Right lobe of liver (tissue), 6 donors: ENCODE measurements at regions not wholly inside any gene's neighbourhood (a gene's known extent, or its start where the extent isn't known, plus 50 kb on each side); places are given as distances from the start of the nearest gene placed in this dataset.
"Not testable (repeated sequence)": the region's sequence is repeated elsewhere in the genome, so short reads cannot be mapped to it uniquely, and the experiment has no call there.

ENCODE experiments used
- ATAC-seq, 4 donors: fragments of 200-7000 bp; cut with Tn5 transposase; one replicate each; pipeline ENCODE4 v1.9.1; 2020; ENCODE audit warnings: mild to moderate bottlenecking in 4 of 4, moderate library complexity in 4 of 4
- DNase-seq, 3 donors: peaks; one replicate each; pipeline ENCODE4 v3.0.0-alpha.2; 2020
- H3K27ac ChIP-seq, 3 donors: fragments of 200-600 bp; one replicate each; pipeline ENCODE4 v1.8.0; 2022
- H3K27me3 ChIP-seq, 2 donors: fragments of 200-600 bp; one replicate each; pipeline ENCODE4 v1.8.0; 2022
- H3K36me3 ChIP-seq, 4 donors: fragments of 200-600 bp; sonication (generic) in 1 of 4; one replicate each; pipeline versions ENCODE4 v1.5.1 to v1.8.0; 2017 to 2022; ENCODE audit warnings: control low read depth in 1 of 4
- H3K4me1 ChIP-seq, 4 donors: fragments of 200-600 bp; sonication (generic) in 1 of 4; one replicate each; pipeline versions ENCODE4 v1.5.1 to v1.8.0; 2017 to 2022; ENCODE audit warnings: control low read depth in 1 of 4
- H3K4me3 ChIP-seq, 3 donors: fragments of 200-600 bp; one replicate each; pipeline ENCODE4 v1.8.0; 2022
- H3K9me3 ChIP-seq, 4 donors: fragments of 200-600 bp; sonication (generic) in 1 of 4; one replicate each; pipeline versions ENCODE4 v1.5.1 to v1.8.0; 2017 to 2022; ENCODE audit warnings: control low read depth in 1 of 4
- POLR2A ChIP-seq: fragments of 450-650 bp; IDR thresholded peaks from one replicate; pipeline ENCODE4 v1.6.1; 2017; ENCODE audit warnings: antibody characterized with exemption, mild to moderate bottlenecking
- WGBS: methylation state at CpG from one replicate; pipeline ENCODE4 v1.1.6; 2018; ENCODE audit warnings: low coverage, low lambda C conversion rate; ENCODE audit not compliant: insufficient coverage; ENCODE audit errors: missing lambda C conversion rate; 5-methylcytosine and 5-hydroxymethylcytosine counted together
- intact Hi-C, 2 donors: fragments of 100-400 bp; cut with DNase I; formaldehyde crosslinking; loops; one replicate each; pipeline versions ENCODE4 v1.11.2 to v1.14.1; 2022
- TF ChIP-seq, protein P1 (sequence below), 4 donors: fragments of 200-600 bp in 3 of 4; fragments of 450-650 bp in 1 of 4; IDR thresholded peaks; one replicate each; pipeline versions ENCODE4 v1.5.1 to v1.8.0; 2016 to 2022; ENCODE audit warnings: antibody characterized with exemption in 4 of 4, mild to moderate bottlenecking in 2 of 4
- donor health status: DM: no; HTN: yes; CAD: no.
- donor health status: DM: no; HTN: no; CAD: no.
- donor health status: DM: no; HTN: no; CAD: no.
- donor health status: DM: no; HTN: yes; CAD: no.
- donor health status: DM: no; HTN: yes; CAD: no.

DNA sequence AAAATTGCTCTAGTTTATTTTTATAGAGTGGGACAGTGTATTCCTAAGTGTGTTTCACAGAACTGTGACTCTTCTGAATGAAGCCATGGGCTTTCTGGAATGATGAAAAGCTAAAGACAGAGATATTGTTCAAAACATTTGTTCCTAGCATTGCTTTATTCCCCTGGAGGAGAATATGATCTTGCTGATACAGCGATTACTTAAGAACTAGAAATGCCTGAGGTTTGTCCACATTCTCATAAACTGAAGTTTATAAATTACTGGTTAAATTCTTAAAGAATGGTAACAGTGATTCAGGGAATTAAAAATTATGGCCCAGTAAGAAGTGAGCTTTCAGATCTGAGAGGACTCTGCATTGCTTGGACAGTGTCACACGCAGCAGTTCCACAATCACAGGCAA is 690.3 kb downstream of the FAM181B start:
- 57% methylated on average over 2 of the region's 2 CpGs for WGBS
- DNase-seq (no peak), ATAC-seq (peak in 2 of 4 donors; percentile 47 to 53)
- Histone ChIP-seq H3K36me3 (no peaks in the 10 kb centered on the region), H3K27ac (no peak overlapping the region), H3K4me3 (no peak overlapping the region), H3K27me3 (no peaks in the 10 kb centered on the region), H3K9me3 (no peaks in the 10 kb centered on the region), H3K4me1 (no peaks in the 10 kb centered on the region)
- TF ChIP-seq, protein P1, sequence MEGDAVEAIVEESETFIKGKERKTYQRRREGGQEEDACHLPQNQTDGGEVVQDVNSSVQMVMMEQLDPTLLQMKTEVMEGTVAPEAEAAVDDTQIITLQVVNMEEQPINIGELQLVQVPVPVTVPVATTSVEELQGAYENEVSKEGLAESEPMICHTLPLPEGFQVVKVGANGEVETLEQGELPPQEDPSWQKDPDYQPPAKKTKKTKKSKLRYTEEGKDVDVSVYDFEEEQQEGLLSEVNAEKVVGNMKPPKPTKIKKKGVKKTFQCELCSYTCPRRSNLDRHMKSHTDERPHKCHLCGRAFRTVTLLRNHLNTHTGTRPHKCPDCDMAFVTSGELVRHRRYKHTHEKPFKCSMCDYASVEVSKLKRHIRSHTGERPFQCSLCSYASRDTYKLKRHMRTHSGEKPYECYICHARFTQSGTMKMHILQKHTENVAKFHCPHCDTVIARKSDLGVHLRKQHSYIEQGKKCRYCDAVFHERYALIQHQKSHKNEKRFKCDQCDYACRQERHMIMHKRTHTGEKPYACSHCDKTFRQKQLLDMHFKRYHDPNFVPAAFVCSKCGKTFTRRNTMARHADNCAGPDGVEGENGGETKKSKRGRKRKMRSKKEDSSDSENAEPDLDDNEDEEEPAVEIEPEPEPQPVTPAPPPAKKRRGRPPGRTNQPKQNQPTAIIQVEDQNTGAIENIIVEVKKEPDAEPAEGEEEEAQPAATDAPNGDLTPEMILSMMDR (IDR thresholded peaks at IDR 0.05) = no peak
- no peak for TF ChIP-seq POLR2A
- intact Hi-C loops = no loop called here

DNA sequence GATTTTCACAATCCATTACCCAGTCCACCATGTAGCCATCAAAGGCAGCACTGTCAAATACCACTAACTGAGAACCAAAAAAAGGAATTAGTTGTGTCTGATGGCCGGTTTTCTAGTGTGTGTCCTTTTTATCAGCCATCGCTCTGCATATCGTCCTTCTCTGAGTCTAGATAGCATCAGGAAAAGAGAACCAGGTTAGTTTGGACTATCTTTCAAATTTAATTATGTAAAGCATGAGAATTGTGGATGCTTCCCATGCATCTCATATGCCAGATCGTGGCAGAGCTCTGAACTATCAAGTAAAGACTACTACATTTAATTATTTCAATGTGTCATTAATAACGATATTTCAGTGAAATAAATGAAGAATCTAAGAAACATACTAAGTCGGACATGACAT is 691.9 kb downstream of the FAM181B start:
- WGBS = 69% methylated on average over 6 of the region's 6 CpGs
- DNase-seq (no peak), ATAC-seq (no peak)
- Histone ChIP-seq H3K4me1 (no peaks in the 10 kb centered on the region), H3K27ac (no peak overlapping the region), H3K4me3 (no peak overlapping the region), H3K27me3 (no peaks in the 10 kb centered on the region), H3K36me3 (no peaks in the 10 kb centered on the region), H3K9me3 (no peaks in the 10 kb centered on the region)
- TF ChIP-seq POLR2A = no peak
- TF ChIP-seq, protein P1 (IDR thresholded peaks at IDR 0.05) = no peak
- intact Hi-C loops = no loop called here

DNA sequence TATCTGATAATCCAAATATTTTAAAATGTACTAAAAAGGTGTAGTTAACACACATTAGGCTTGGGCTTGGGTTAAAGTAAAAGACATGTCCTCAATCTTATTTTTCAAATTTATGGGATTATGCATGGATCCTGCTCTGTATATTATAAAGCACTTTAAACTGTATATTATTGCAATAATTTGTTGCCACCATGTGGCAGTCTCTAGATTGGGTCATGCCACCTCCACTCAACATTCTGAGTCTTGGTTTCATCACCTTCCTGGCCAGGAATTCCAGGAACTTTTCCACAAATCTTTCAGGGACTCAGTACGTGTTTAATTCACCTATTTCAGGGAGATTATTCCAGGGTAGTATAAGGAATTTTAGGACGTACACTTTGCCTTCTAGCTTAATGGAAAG is 695.5 kb downstream of the FAM181B start:
- intact Hi-C loops = no loop called here

DNA sequence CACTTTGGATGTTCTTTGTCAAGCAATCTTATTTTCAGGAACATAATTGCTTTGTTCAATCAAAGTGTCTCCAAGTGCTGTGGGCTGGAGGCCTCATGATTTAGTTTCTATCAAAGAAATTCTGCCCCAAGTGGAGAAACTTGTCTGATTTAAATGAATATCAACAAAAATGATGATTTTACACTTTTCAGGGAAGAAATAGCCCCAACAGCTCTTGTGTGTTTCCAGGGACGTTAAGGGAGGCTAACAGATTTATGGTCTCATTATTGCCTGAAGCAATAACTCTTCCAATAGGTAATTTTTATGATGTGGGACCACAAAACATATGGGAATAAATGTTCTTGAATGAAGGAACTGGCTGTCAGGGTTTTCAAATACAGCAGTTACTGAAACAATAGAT is 699.1 kb downstream of the FAM181B start:
- TF ChIP-seq, protein P1 (IDR thresholded peaks at IDR 0.05) = no peak
- no peak for TF ChIP-seq POLR2A
- WGBS = 48% methylated on average over 1 of the region's 1 CpG
- Histone ChIP-seq H3K36me3 (no peaks in the 10 kb centered on the region), H3K27me3 (no peaks in the 10 kb centered on the region), H3K9me3 (no peaks in the 10 kb centered on the region), H3K27ac (no peak overlapping the region), H3K4me1 (no peaks in the 10 kb centered on the region), H3K4me3 (no peak overlapping the region)
- no peak for ATAC-seq
- DNase-seq = no peak
- intact Hi-C loops = no loop called here

More for the DNA sequence above, 695.5 kb downstream of the FAM181B start:
- ATAC-seq (peak in 3 of 4 donors; percentile 43 to 65 (median 63)), DNase-seq (no peak)
- H3K27me3 ChIP-seq = no peaks in the 10 kb centered on the region
- TF ChIP-seq POLR2A = no peak
- TF ChIP-seq, protein P1 (IDR thresholded peaks at IDR 0.05) = peak in 2 of 4 donors; percentile 10 to 32
- H3K4me3 ChIP-seq = no peak overlapping the region
- WGBS = 39% methylated on average over 2 of the region's 2 CpGs
- H3K9me3 ChIP-seq = no peaks in the 10 kb centered on the region
- no peaks in the 10 kb centered on the region for H3K36me3 ChIP-seq
- H3K4me1 ChIP-seq = no peaks in the 10 kb centered on the region
- H3K27ac ChIP-seq = no peak overlapping the region

DNA sequence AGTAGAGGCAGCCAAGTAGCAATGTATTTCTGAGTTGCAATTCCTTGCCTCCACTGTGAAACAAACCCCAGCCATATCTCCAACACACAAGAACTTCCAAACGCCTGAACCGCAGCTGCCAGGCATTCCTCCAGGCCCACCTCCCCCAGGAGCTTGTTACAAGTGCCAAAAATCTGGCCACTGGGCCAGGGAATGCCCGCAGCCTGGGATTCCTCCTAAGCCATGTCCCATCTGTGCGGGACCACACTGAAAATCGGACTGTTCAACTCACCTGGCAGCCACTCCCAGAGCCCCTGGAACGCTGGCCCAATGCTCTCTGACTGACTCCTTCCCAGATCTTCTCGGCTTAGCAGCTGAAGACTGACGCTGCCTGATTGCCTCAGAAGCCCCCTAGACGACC is 706.3 kb downstream of the FAM181B start:
- H3K9me3 ChIP-seq, H3K4me3 ChIP-seq, H3K4me1 ChIP-seq, intact Hi-C loops, DNase-seq, H3K27ac ChIP-seq, H3K27me3 ChIP-seq, ATAC-seq, H3K36me3 ChIP-seq: not testable (repeated sequence)
- 76% methylated on average over 2 of the region's 9 CpGs for WGBS
